Pancreas (tissue), 10 donors: ENCODE measurements at regions not wholly inside any gene's neighbourhood (a gene's known extent, or its start where the extent isn't known, plus 50 kb on each side); places are given as distances from the start of the nearest gene placed in this dataset.
A peak's percentile ranks its signal among the peaks of the same experiment; 100 is the strongest.

Experiments used
- ATAC-seq, 4 donors: fragments of 200-7000 bp; cut with Tn5 transposase; one replicate each; pipeline versions ENCODE4 v1.8.0 to v1.9.1; 2020; ENCODE audit warnings: mild to moderate bottlenecking in 4 of 4, moderate library complexity in 4 of 4
- DNase-seq, 6 donors: peaks; one replicate each; pipeline ENCODE4 v3.0.0-alpha.2; 2020
- FAIRE-seq: peaks from 2 replicates; lab custom pipeline; 2012; peaks lifted over from hg19 to GRCh38; lab: Jason Lieb, UNC
- H3K27ac ChIP-seq, 4 donors: fragments of 200-600 bp; sonication (generic); 1 replicate in 3 of 4; 2 replicates in 1 of 4; pipeline versions ENCODE4 v1.5.0 to v1.8.0; 2020
- H3K27me3 ChIP-seq, 4 donors: fragments of 200-600 bp; one replicate each; pipeline ENCODE4 v1.8.0; 2021
- H3K36me3 ChIP-seq, 3 donors: fragments of 200-600 bp; sonication (generic) in 1 of 3; one replicate each; pipeline versions ENCODE4 v1.5.0 to v1.8.0; 2020 to 2021
- H3K4me1 ChIP-seq, 3 donors: fragments of 200-600 bp; one replicate each; pipeline ENCODE4 v1.8.0; 2021
- H3K4me3 ChIP-seq, 4 donors: fragments of 200-600 bp; sonication (generic) in 2 of 4; one replicate each; pipeline versions ENCODE4 v1.5.0 to v1.8.0; 2020 to 2021
- H3K9me3 ChIP-seq, 4 donors: fragments of 200-600 bp; one replicate each; pipeline ENCODE4 v1.8.0; 2021
- WGBS, 2 donors: extraction: QIAGEN DNeasy Blood & Tissue Kit; methylation state at CpG; one replicate each; pipeline ENCODE4 v1.1.7; 2013; 5-methylcytosine and 5-hydroxymethylcytosine counted together
- intact Hi-C, 3 donors: fragments of 100-400 bp; cut with DNase I; formaldehyde crosslinking; loops; one replicate each; pipeline versions ENCODE4 v1.11.1 to v1.14.2; 2022
- TF ChIP-seq, protein P1 (sequence below), 4 donors: fragments of 200-600 bp; sonication (generic) in 3 of 4; IDR thresholded peaks; one replicate each; pipeline versions ENCODE4 v1.5.0 to v1.8.0; 2021; ENCODE audit warnings: antibody characterized with exemption in 4 of 4
- donor health status: healthy with polysubstance abuse.
- donor health status: DM: no; HTN: no; CAD: no; lungs with moderate emphysema.
- donor health status: DM: no; HTN: no; CAD: no.
- donor health status: control.
- donor health status: control.
- donor health status: Bipolar disorder and iron deficiency.
- donor health status: DM: yes; HTN: yes; CAD: no.
- donor health status: DM: no; HTN: no; CAD: no.
- donor health status: DM: no; HTN: no; CAD: no.
- donor health status: DM: yes; HTN: yes; CAD: no.

DNA sequence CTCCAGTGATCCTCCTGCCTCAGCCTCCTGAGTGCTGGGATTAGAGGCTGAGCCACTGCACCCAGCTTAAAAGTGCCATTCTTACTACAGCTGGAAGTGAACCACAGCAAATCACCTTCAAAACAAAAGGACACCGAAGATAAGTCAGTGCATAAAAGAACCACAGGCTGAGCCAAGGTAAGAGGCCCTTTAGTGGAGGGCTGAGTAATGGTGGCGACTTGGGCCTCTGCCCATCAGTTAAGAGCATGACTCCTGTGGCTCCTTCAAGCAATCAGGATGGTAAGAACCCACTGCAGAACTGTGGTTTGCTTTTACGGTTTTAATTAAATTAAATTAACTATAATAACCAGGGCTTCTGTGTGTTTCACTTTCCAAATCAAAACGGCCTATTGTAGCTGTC lies 75.1 kb downstream of the CTAGE1 start:
- intact Hi-C loops, result loop anchor here in 1 of 3 donors (10.0 kb wide), 1 partner anchor 168 kb away; no protein-coding TSS in a partner anchor
- TF ChIP-seq, protein P1, sequence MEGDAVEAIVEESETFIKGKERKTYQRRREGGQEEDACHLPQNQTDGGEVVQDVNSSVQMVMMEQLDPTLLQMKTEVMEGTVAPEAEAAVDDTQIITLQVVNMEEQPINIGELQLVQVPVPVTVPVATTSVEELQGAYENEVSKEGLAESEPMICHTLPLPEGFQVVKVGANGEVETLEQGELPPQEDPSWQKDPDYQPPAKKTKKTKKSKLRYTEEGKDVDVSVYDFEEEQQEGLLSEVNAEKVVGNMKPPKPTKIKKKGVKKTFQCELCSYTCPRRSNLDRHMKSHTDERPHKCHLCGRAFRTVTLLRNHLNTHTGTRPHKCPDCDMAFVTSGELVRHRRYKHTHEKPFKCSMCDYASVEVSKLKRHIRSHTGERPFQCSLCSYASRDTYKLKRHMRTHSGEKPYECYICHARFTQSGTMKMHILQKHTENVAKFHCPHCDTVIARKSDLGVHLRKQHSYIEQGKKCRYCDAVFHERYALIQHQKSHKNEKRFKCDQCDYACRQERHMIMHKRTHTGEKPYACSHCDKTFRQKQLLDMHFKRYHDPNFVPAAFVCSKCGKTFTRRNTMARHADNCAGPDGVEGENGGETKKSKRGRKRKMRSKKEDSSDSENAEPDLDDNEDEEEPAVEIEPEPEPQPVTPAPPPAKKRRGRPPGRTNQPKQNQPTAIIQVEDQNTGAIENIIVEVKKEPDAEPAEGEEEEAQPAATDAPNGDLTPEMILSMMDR (IDR thresholded peaks at IDR 0.05), result no peak

DNA sequence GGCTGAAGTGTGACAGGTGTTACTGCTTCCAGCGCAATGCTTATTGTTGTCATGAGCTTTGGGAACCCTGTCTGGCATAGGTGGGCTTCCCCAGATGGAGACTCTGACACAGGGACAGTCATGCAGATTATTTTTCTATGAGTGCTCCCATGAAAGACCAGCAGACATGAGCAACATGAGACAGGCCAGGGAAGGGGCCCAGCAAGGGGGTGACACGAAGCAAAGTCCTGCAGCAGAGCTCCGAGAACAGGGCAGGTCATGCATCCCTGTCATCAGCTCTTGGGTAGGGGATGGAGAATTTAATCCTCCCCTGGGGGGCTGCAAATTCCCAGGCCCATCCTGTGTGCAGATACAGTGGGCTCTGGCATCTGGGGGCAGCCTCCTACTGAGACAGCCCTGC lies 77.4 kb downstream of the CTAGE1 start:
- DNase-seq (no peak), FAIRE-seq (no peak), ATAC-seq (no peak)
- H3K9me3 ChIP-seq, result no peaks in the 10 kb centered on the region
- TF ChIP-seq, protein P1 (IDR thresholded peaks at IDR 0.05), result no peak
- H3K27ac ChIP-seq, result no peak overlapping the region
- no peaks in the 10 kb centered on the region for H3K36me3 ChIP-seq
- intact Hi-C loops, result loop anchor here in 1 of 3 donors (10.0 kb wide), 1 partner anchor 166 kb away; no protein-coding TSS in a partner anchor
- WGBS, 2 donors, result 92 to 97% methylated on average over 3 of the region's 3 CpGs
- no peaks in the 10 kb centered on the region for H3K27me3 ChIP-seq
- H3K4me1 ChIP-seq, result no peaks in the 10 kb centered on the region
- no peak overlapping the region for H3K4me3 ChIP-seq

More for the DNA sequence above, 75.1 kb downstream of the CTAGE1 start:
- Histone ChIP-seq H3K27me3 (no peaks in the 10 kb centered on the region), H3K36me3 (no peaks in the 10 kb centered on the region), H3K4me1 (peaks cover 7 to 15% (median 9%) of the 10 kb centered on the region in 3 donors), H3K9me3 (no peaks in the 10 kb centered on the region), H3K4me3 (no peak overlapping the region), H3K27ac (no peak overlapping the region)
- FAIRE-seq, result no peak
- DNase-seq, result no peak
- ATAC-seq, result peak in 1 of 4 donors; percentile 19
- WGBS, 2 donors, result 56% methylated on average over 4 of the region's 4 CpGs

DNA sequence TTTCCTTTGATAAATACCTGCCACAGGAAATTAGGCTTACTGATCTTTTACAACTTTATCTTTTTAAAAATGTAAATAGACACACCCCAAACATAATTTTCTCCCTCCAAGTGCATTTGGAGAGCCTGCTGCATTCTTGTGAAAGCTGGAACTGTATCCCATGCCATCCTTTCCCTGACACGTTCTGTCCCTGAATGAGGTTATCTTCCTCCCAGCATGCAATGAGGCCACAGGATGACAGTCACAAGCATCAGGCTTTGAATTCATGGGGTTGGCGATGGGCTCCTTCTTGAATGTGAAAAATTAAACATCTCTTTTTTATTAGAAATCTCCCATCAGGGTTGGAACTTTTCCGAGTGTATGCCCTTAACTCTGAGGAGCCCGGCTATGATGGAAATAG lies 77.8 kb downstream of the CTAGE1 start:
- Histone ChIP-seq H3K9me3 (no peaks in the 10 kb centered on the region), H3K27me3 (no peaks in the 10 kb centered on the region), H3K4me1 (no peaks in the 10 kb centered on the region), H3K4me3 (no peak overlapping the region), H3K36me3 (no peaks in the 10 kb centered on the region), H3K27ac (no peak overlapping the region)
- intact Hi-C loops, result loop anchor here in 1 of 3 donors (10.0 kb wide), 1 partner anchor 165 kb away; no protein-coding TSS in a partner anchor
- FAIRE-seq, result no peak
- ATAC-seq, result no peak
- WGBS, 2 donors, result 80% methylated on average over 4 of the region's 4 CpGs
- no peak for DNase-seq
- TF ChIP-seq, protein P1 (IDR thresholded peaks at IDR 0.05), result no peak

DNA sequence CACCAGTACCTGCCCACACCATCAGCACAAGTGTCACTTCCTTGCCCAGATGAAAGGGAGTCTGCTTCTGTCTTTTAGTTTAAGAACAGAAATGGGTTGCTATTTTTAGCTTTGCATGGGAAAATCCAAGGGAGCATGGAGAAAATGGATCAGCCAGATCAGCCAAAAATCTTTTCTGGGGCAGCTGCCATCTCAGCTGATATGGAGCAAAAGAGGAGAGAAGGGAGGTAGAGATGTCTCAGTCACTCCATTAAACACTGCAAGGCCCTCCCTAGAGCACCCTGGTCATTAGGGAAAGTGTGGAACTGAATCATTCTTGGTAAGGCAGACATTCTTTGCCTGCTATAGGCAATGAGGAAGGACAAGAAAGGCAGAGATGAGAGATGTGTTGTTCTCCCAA lies 79.9 kb downstream of the CTAGE1 start:
- FAIRE-seq, result no peak
- no peak for DNase-seq
- Histone ChIP-seq H3K27me3 (no peaks in the 10 kb centered on the region), H3K9me3 (no peaks in the 10 kb centered on the region), H3K27ac (no peak overlapping the region), H3K36me3 (no peaks in the 10 kb centered on the region), H3K4me3 (no peak overlapping the region), H3K4me1 (no peaks in the 10 kb centered on the region)
- intact Hi-C loops, result no loop called here
- TF ChIP-seq, protein P1 (IDR thresholded peaks at IDR 0.05), result no peak
- ATAC-seq, result peak in 1 of 4 donors; percentile 21

DNA sequence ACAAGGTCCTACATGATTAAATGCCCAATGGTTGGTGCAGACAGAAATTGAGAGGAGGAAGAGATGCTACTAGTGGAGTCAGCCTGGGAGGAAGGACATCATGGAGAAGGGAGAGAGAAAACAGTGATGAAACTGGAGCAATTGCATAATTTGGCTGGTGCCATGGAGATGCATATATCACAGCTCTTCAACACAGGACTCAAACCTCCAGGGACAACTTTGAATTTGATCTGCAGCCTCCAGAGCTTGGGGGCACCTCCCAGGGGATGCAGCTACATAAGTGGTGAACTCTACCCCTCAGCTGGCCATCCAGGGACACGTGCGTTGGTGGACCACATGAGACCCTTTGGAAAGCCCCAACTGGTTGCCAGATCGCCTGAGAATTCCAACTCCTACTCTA lies 80.4 kb downstream of the CTAGE1 start:
- Histone ChIP-seq H3K4me1 (no peaks in the 10 kb centered on the region), H3K36me3 (no peaks in the 10 kb centered on the region), H3K27ac (no peak overlapping the region), H3K27me3 (no peaks in the 10 kb centered on the region), H3K9me3 (no peaks in the 10 kb centered on the region), H3K4me3 (no peak overlapping the region)
- WGBS, 2 donors, result 68 to 78% methylated on average over 3 of the region's 3 CpGs
- FAIRE-seq (no peak), DNase-seq (no peak), ATAC-seq (peak in 1 of 4 donors; percentile 9)
- TF ChIP-seq, protein P1 (IDR thresholded peaks at IDR 0.05), result no peak
- intact Hi-C loops, result no loop called here
